ENCODE measurements at regions not wholly inside any gene's neighbourhood (a gene's known extent, or its start where the extent isn't known, plus 50 kb on each side); places are given as distances from the start of the nearest gene placed in this dataset.

DNA sequence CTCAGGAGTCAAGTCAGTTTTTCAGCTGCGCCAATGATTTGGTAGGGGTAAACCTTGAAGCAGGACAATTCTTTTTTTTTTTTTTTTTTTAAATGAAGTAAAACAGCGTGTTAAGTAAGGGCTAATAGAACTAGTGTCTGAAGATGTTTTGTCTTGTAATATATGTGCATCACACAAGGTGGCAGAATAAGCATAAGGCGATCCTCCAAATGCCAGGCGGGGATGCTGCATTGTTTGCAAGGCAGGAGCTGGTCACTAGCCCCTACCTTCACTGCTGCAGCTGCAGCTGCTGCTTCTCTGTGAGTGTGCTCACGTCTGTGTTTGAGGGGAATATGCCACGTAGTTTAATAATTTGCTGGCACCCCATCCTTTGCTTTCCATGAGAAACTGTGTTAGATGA, 272.7 kb upstream of the MAP3K7 start:
- TF ChIP-seq CTCF (IDR thresholded peaks at IDR 0.05), result no peak
- no peak for TF ChIP-seq POLR2A (IDR thresholded peaks at IDR 0.05)
